ENCODE measurements at regions not wholly inside any gene's neighbourhood (a gene's known extent, or its start where the extent isn't known, plus 50 kb on each side); places are given as distances from the start of the nearest gene placed in this dataset.

GRCh38 chr14:43056106-43056505 lies 1449.4 kb downstream of the LRFN5 start:
- no peak for DNase-seq (ENCODE audit: low read depth)
- TF ChIP-seq CTCF (IDR thresholded peaks at IDR 0.05; ENCODE audit: insufficient read depth, low read depth, low read length): no peak
- H3K4me3 ChIP-seq (ENCODE audit: low read depth, low read length): no peak overlapping the region

- TF ChIP-seq CTCF (IDR thresholded peaks at IDR 0.05; ENCODE audit: insufficient read depth, low read depth, low read length): no peak
- DNase-seq (ENCODE audit: low read depth): no peak
- no peak overlapping the region for H3K4me3 ChIP-seq (ENCODE audit: low read depth, low read length)
Measured at GRCh38 chr14:43052897-43053296, 1446.2 kb downstream of the LRFN5 start.

GRCh38 chr14:43043850-43044249 lies 1437.2 kb downstream of the LRFN5 start:
- no peak for DNase-seq (ENCODE audit: low read depth)
- H3K4me3 ChIP-seq (ENCODE audit: low read depth, low read length): no peak overlapping the region
- no peak for TF ChIP-seq CTCF (IDR thresholded peaks at IDR 0.05; ENCODE audit: insufficient read depth, low read depth, low read length)

GRCh38 chr14:43042408-43042807 lies 1435.7 kb downstream of the LRFN5 start:
- TF ChIP-seq CTCF (IDR thresholded peaks at IDR 0.05; ENCODE audit: insufficient read depth, low read depth, low read length): no peak
- DNase-seq (ENCODE audit: low read depth): no peak
- no peak overlapping the region for H3K4me3 ChIP-seq (ENCODE audit: low read depth, low read length)

- DNase-seq (ENCODE audit: low read depth): no peak
- no peak for TF ChIP-seq CTCF (IDR thresholded peaks at IDR 0.05; ENCODE audit: insufficient read depth, low read depth, low read length)
- no peak overlapping the region for H3K4me3 ChIP-seq (ENCODE audit: low read depth, low read length)
Measured at GRCh38 chr14:43041976-43042375, 1435.3 kb downstream of the LRFN5 start.

- no peak for TF ChIP-seq CTCF (IDR thresholded peaks at IDR 0.05; ENCODE audit: insufficient read depth, low read depth, low read length)
- DNase-seq (ENCODE audit: low read depth): no peak
- no peak overlapping the region for H3K4me3 ChIP-seq (ENCODE audit: low read depth, low read length)
Measured at GRCh38 chr14:43041207-43041606, 1434.5 kb downstream of the LRFN5 start.

- H3K4me3 ChIP-seq (ENCODE audit: low read depth, low read length): no peak overlapping the region
- no peak for TF ChIP-seq CTCF (IDR thresholded peaks at IDR 0.05; ENCODE audit: insufficient read depth, low read depth, low read length)
- DNase-seq (ENCODE audit: low read depth): no peak
Measured at GRCh38 chr14:43039881-43040280, 1433.2 kb downstream of the LRFN5 start.

Data from fibroblast of villous mesenchyme (primary cell).